Stimulated activated CD4-positive, alpha-beta T cell treated with anti-CD3 and anti-CD28 coated beads, Interleukin-12 subunit alpha, Interleukin-12 subunit beta, amount 100 ng/mL, for 24 hours (primary cell): ENCODE measurements at regions not wholly inside any gene's neighbourhood (a gene's known extent, or its start where the extent isn't known, plus 50 kb on each side); places are given as distances from the start of the nearest gene placed in this dataset.
"Not testable (repeated sequence)": the region's sequence is repeated elsewhere in the genome, so short reads cannot be mapped to it uniquely, and the experiment has no call there.

Experiments
- DNase-seq, 2 experiments: peaks; one replicate each; pipeline ENCODE4 v3.0.0-alpha.2; 2020; ENCODE audit warnings: low read depth in 2 of 2

GRCh38 chr10:64113792-64114191, 592.6 kb downstream of the REEP3 start:
- no peak for DNase-seq

GRCh38 chr10:64115471-64115870, 594.3 kb downstream of the REEP3 start:
- no peak for DNase-seq

- no peak for DNase-seq
Observed at GRCh38 chr10:64115908-64116643, 594.9 kb downstream of the REEP3 start.

- no peak for DNase-seq
Observed at GRCh38 chr10:64116707-64117106, 595.5 kb downstream of the REEP3 start.

GRCh38 chr10:64118736-64119135, 597.5 kb downstream of the REEP3 start:
- no peak for DNase-seq

GRCh38 chr10:64120301-64120980, 599.2 kb downstream of the REEP3 start:
- not testable (repeated sequence) for DNase-seq

- no peak for DNase-seq
Observed at GRCh38 chr10:64130152-64130551, 609.0 kb downstream of the REEP3 start.

- no peak for DNase-seq
Observed at GRCh38 chr10:64134676-64135075, 613.5 kb downstream of the REEP3 start.

- no peak for DNase-seq
Observed at GRCh38 chr10:64142395-64142794, 621.2 kb downstream of the REEP3 start.

GRCh38 chr10:64148607-64149006, 627.4 kb downstream of the REEP3 start:
- DNase-seq: no peak

- no peak for DNase-seq
Observed at GRCh38 chr10:64156166-64156565, 635.0 kb downstream of the REEP3 start.

GRCh38 chr10:64158551-64158950, 637.4 kb downstream of the REEP3 start:
- no peak for DNase-seq

- DNase-seq: no peak
Observed at GRCh38 chr10:64159910-64160872, 639.0 kb downstream of the REEP3 start.

GRCh38 chr10:64170791-64171190, 649.6 kb downstream of the REEP3 start:
- DNase-seq: no peak

- DNase-seq: no peak
Observed at GRCh38 chr10:64173826-64174225, 652.6 kb downstream of the REEP3 start.

- no peak for DNase-seq
Observed at GRCh38 chr10:64174666-64175255, 653.6 kb downstream of the REEP3 start.

- no peak for DNase-seq
Observed at GRCh38 chr10:64175271-64175962, 654.2 kb downstream of the REEP3 start.

GRCh38 chr10:64182671-64183070, 661.5 kb downstream of the REEP3 start:
- no peak for DNase-seq

- no peak for DNase-seq
Observed at GRCh38 chr10:64191286-64191685, 670.1 kb downstream of the REEP3 start.

GRCh38 chr10:64196638-64197315, 675.6 kb downstream of the REEP3 start:
- no peak for DNase-seq

GRCh38 chr10:64201936-64202335, 680.7 kb downstream of the REEP3 start:
- no peak for DNase-seq
